NCI-H146 treated with DMSO at 0.1 percent for 48 hours (cell line): ENCODE measurements at regions not wholly inside any gene's neighbourhood (a gene's known extent, or its start where the extent isn't known, plus 50 kb on each side); places are given as distances from the start of the nearest gene placed in this dataset.

Source experiments
- DNase-seq: peaks from one replicate; lab custom pipeline; 2025; ENCODE audit not compliant: unreplicated experiment; lab: John Stamatoyannopoulos, UW

DNA sequence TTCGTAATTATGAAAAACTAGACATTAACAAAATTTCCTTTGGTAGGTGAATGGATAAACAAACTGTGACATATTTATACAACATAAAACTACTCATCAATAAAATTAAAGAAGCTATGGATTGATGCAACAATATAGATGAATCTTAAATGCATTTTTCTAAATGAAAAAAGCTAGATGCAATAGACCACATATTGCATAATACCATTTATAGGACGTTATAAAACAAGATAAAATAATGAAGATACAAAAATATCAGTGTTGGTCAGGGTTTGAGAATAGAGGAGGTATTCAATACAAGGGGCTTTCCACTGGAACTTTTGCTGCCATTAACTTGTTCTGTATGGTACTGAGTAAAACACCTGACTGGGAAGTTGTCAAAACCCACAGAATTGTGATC lies 314.4 kb downstream of the GRB14 start:
- no peak for DNase-seq

DNA sequence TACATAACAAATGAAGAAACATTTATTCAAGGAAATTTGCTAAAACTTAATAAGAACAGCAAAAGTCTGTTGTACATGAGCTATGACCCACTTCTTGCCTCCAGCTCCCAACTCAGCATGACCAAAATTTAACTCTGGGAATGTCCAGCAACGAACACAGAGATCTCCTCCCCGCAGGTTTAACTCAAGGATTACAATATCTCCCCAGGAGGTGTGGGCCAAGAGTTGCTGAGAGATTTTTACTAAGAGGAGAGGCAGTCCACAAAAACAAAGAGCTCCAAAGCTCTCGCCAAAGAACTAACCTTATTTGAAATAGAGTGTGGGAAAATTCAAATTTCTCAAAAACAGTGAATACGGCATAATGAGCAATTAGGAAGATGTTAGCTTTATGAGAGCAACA lies 318.5 kb downstream of the GRB14 start:
- DNase-seq, result no peak

DNA sequence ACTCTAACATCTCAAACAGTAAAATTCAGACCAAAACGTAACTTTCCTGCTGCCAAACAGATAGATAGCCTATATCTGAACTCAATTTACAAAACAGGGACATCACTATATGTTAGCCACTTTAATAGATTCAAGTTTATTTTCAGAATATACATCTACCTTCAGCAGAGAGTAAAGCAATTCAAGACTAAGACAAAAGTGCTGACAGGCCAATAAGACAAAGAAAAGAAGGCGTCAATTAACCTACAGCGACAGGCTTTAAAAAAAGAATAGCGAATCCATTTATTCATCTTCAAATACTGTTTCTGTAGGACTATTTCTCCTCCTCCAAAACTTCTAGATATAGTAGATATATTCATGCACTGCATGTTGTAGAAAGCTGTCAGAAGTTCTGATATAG lies 333.0 kb downstream of the GRB14 start:
- no peak for DNase-seq

DNA sequence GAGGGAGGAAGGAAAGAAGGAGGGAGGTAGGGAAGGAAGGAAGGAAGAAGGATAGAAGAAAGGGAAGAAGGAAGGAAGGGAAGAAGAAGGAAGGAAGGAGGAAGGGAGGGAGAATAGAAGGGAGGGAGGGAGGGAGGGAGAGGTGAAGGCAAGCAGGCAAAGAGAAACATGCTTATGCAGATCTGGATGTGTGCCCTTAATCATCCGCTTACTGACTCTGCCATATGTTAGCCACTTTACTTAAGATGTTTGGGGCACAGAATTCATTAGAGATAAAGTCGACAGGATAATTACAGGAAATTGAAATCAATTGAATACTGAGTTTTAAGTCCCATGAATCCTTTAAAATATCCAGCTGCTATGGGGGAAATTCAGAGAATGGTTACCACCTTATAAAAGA lies 334.2 kb downstream of the GRB14 start:
- DNase-seq, result no peak

DNA sequence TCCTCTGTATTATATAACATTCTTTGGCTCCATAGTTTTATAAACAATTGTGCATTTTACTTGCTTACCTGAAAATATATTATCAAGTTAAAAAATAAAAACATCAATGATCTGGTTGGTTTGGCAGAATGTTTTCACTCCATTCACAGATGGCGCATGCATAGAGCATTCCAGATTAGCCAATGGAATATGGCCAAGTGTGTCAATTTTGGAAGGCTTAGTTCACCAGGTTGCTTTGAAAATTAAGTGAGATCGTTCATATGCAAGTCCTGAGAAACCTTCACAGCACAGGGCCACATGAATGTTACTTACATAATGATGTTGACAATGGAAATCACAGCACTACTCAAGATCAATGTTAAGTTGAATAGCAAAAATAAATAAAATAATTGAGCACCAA lies 335.7 kb downstream of the GRB14 start:
- no peak for DNase-seq

DNA sequence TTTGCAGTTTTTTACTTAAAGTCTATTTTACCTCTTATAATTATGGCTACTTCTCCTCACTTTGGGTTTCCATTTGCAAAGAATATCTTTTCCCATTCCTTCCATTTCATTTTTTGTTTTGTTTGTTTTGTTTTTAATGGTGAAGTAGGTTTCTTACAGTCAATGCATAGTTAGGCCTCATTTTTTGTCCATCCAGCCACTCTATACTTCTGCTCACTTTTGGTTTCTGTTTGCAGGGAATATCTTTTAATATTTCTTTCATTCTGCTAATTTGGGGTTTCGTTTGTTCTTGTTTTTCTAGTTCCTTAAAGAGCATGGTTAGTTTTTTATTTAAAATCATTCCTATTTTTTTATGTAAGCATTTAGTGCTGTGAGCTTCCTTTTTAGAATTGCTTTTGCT lies 339.4 kb downstream of the GRB14 start:
- DNase-seq, result no peak

DNA sequence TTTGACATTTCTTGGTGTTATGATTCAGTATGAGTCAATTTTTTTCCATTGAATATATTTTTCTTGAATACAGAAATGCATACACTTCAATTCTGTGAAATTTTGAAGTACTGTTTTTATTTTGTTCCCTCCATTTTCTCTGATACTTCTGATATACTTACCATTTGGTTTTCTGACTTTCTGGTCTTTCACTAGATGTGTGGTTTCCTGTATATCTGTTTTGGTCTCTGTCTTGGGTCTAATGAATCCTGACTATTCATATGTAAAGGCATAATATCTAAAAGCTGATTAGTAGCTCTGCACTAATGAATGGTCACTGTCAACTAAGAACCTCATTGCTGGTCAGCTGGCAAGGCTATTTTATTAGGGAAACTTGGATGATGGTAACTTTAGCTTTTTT lies 345.6 kb downstream of the GRB14 start:
- no peak for DNase-seq

DNA sequence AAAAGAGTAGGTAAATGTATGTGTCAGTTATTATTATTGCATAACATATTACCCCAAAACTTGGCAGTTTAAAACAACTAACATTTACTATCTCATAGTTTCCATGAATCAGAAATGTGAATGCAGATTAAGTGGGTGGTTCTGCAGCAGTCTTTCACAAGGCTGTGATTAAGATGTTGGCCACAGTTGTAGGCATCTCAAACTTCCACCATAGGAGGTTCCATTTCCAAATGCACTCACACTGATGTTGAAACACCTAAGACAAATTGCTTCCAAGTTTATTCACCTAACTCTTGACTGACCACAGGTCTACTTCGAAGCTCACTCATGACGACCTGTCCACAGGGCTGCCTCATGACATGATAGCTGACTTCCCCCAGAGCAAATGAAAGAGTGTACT lies 360.8 kb downstream of the GRB14 start:
- DNase-seq, result no peak

DNA sequence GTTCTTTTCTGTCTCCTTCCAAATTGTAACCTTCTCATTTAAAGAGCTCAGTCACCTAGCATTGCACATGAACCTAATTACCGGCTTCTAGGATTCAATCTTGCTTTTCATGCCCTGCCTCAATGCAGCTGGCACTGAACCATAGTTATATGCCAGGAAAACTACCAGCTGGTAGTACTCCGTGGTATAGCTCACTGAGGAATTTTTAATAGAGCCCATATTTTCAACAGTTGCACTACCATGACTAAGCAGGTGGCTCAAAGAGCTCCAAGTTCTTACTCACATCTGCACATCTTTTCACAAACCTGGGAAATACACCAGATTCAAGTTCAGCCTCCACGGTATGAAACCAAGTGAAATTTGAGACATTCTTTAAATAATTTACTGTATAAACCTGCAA lies 363.5 kb downstream of the GRB14 start:
- no peak for DNase-seq

DNA sequence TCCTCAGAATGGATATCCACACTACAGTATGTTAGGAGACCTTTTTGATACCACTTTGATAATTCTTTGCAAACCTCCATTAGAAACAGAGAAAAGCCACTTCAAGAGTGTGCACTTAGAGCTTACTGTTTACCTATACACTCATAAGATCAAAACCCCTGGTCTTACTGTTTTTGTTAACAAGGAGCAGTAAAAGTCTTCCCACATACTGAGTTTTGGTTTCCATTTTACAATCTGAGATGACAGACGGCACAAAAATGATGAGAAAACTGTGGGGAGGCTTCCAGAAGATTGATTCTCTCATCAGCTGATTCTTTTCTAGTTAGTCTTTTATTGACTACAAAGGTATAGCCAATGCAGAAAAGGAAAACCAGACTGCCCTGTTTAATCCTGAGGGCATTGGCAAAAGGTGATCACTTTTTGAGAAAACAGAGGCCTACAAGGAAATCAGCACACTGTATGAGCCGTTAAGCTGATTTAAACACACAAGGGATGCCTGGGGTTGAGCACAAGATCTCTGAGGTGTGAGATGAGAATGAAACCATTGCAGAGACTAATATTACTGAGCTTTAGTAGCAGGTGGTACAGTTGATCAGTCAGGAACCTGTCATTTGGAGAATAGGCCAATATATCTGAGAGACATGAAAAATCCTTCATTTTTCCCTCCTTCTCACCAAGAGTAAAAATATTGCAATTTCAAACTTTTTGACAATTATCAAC lies 368.6 kb downstream of the GRB14 start:
- no peak for DNase-seq

DNA sequence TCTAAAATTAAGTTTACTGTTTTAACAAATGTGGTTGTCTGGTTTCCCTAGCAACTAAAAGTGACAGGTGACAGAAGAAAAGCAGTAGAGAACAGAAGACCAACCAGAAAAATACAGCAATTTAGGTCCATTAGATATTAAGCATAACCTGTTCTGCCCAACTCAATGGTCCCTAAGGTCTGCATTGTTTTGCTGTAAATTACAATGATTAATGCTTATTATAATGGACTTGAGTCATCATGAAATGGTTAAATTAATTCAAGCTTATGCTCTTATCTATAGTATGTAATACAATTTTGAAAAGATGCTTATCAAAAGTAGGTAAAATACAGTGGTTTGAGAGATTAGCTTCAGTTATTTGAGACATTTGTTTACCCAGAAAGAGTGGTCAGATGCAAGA lies 378.0 kb downstream of the GRB14 start:
- DNase-seq, result no peak

DNA sequence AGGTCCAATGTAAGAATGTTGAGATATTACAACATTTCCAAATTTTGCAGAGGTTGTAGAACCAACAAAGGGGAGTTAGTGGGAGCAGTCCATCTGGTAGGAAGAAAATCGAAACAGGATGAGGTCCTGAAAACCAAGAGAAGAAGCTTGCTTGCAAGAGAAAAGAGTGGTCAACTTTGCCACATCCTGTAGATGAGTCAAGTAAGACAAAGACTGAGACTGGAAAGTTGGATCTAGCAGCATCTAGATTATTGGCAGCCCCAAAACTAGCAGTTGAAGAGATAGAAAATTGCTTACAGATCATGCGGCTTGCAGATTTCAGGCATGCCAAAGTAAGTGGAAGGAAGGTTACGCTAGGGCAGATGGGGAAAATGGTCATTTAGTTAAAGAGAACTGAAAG lies 378.9 kb downstream of the GRB14 start:
- DNase-seq, result no peak

DNA sequence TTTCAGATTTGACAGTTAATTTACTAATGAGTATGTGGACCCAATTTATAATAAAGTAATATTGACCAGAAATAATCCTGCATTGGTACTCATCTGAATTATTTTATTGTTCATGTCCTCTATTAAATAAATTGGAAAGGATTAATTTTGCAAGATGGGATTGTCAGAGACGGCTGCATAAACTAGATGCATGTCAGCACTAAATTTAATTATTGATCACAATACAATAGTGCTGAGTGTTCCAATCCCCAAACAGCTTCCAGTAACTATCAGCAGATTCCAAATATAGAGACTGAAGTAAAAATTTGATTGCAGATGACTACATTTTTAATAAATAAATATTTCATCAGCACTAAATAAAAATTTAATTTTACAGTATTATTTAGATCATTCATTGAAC lies 387.2 kb downstream of the GRB14 start:
- no peak for DNase-seq

DNA sequence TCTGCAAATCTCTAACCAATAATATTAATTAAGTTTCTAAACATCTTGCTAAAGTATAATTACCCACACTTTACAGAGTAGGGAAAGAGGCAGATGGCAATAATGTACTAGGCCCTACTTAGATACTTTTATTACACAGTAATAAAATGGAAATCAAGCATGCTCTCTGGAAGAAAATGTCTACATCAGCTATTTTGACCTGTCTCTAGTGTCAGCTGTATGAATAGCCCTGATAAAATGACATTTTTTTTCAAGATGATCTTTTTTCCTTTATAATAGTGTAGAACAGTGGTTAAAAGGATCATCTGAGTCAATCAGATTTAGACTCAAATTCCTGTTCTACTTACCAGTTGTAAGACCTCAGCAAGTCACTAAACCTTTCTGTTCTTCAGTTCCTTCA lies 397.3 kb downstream of the GRB14 start:
- no peak for DNase-seq

DNA sequence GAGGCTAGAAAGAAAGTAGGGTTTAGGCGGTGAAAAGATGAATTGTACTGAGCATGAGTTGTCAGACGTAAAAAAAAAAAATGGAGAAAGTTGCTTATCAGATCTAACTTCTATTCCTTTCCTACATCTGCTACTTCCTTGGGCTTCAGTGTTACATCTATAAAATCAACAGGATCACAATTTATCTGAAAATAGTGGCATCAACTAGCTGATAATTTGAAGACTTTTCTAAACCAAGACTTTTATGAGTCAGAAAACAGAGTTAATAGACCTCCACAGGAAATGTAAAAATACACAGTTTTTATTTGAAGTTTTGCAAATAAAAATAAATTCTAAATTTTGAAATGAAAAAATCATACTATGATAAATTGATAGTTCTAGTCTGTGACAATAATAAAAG lies 399.8 kb downstream of the GRB14 start:
- DNase-seq, result no peak

DNA sequence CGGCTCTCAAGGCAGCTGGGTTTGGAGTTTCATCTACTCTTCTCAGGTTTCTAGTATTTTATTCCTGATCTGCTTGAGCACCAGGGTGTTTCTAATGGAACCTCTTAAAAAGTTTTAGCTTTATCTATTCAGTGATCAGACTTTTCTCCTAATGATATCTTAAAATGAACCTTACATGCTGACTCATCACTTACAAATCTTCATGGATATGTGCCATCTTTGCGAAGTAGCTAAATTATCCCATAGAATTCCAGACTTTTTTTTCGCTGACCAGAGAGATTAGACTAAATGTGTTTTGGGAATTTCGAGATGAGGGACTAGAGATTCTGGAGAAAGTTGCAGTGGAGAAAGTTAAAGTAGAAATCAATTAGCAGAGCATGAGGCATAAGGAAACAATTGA lies 401.0 kb downstream of the GRB14 start:
- no peak for DNase-seq

DNA sequence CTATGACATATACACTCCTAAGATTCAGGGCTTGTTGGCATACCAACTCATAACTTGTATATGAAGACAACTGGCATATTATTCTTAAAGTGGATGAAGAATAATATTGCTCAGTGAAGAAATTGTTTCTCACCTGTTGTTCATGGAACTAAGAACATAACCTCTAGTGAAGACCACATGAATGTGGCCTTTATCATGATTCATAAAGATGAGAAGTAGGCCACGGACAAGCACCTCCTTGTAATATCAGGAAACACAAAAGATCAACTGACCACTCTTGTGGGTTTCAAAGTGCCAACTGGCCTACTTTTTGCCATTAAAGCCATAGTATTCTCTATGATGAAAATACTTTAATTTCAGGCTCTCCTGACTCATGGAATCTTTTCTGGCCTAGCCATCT lies 407.4 kb downstream of the GRB14 start:
- DNase-seq, result no peak

DNA sequence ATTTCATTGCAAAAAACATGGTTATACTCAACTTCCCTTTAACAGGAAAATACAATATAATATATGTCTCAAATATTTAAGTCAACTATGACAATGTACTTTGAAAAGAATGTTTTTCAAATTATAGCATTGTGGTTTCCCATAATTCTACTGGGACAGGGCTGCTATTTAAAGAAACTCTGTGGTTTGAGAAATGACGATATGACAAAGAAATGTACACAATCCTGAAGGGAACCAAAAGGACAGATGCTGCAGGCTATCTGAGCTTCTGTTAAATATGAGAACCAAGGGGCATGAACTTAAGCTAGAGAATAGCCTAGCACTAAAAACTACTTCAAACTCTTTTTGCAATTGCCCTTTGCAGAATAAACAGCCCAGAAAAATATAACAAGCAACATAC lies 415.9 kb downstream of the GRB14 start:
- no peak for DNase-seq

DNA sequence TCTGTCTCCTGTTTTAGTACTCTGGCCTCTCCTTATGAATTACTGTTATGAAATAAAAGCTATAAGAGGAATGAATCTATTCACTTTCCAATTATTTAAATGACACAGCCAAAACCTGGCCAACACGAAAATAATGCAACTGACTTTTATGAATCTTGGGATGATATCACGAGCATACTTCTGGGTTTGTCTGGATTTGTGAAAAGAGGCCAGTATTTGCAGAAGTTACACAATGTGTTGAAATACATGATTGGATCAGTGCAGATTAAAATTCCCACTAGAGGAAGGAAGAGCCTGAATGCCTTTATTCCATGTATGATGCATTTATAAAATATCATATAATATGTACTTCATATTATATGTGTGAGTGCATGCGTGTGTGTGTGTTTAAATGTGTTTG lies 418.2 kb downstream of the GRB14 start:
- no peak for DNase-seq

DNA sequence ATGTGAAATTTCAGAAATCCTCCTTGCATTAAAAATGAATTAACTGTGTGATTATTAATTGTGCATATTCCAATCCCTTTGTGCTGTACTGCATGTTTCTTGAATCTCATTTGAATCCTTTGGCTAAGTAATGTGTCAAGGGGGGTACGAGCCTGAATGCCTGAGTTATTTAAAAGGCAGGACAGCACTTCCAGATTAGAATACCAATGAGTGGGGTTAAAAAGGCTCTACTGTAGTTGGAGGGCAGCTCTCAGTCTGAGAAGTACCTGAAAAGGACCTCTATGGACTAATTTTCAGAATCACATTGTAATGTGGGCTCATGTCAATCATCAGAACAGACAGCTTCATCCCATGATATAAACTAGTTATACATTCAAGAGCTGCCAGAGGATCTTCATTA lies 423.0 kb downstream of the GRB14 start:
- no peak for DNase-seq

DNA sequence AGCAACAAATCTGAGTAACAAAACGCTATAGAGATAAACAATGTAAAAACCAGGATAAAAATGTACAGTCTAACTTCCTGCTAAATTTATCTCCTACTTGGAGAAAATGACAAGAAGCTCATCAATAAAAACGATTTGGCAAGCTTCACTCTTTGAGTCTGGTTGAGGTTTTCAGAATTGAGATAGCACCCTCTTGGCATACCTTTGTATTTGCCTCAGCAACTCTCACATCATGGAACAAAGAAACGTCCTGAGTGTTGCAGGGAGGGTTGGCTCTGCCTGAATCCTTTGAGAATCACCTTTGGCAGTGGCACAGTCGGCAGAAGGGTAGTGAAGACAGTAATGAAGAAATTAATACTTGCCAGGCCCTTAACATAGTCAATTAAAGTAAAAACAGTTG lies 430.6 kb downstream of the GRB14 start:
- no peak for DNase-seq

DNA sequence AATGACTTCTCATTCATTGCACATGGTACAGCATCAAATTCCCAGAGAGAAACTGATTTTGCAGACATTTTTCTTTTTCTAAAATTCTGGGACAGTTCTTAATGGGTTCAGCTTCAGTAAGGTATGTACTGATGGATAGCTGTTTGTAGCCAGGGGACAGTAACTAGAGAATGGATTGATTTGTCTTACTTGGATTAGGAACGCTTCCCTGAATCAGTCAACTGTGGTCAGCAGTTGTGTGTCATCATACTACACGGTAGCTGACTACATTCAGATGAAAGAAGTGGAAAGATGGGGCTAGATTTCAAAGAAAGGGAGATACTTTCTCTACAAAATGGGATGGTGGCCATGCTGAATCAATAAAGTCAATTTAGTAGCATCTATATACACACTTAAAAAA lies 431.4 kb downstream of the GRB14 start:
- DNase-seq, result no peak

DNA sequence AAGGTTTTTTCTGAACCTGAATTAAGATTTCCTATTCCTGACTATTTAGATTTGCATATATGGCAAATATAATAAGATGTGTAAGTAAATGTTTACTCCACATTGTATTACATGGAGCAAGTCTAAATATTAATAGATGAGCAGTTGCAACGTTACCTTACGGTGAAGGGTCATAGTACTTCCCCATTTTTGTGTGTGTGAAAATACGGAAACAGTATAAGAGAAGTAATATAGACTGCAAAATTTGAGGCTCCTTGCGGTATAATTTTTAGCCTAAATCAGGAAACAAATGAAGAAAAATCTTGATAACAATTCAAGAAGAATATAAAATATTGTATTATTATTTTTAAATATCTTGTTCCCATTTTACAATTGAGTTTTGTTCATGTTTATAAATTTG lies 434.2 kb downstream of the GRB14 start:
- no peak for DNase-seq

DNA sequence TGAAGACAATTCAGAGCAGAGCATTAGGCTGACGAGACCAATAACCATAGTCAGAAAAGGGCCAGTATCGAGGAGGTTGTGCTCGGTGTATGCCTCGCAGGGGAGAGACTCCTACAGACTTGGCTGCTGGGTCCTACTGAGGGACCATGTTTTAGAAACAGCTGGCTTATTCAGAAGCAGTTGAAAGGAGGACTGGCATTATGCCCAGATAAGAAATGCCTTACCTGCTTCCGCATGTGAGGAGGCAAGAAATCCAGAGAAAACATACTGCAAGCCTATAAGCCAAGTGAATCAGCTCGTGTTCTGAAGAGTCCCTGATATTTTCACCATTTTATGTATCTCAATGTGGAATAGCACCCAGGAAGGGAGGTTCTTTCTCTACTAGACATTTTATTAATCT lies 434.7 kb downstream of the GRB14 start:
- no peak for DNase-seq
